ENCODE measurements at regions not wholly inside any gene's neighbourhood (a gene's known extent, or its start where the extent isn't known, plus 50 kb on each side); places are given as distances from the start of the nearest gene placed in this dataset.

DNA sequence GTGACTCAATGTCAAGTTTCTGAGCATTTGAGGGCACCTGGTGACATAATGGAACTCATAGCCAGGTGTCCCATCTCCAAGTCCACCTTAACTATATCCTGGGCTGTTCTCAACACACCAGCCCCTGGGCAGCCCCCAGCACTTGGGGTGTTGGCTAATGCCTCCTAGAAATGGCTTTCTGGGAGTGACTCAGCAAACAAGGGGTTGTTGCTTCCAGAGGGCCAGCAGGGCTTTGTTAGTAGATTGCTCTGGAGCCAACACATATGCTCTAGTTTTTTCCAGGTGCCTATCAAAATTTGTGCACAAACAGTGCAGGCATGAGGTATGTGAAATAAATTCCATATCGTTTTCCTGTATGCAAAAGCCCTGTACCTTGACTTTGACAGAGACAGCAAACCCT lies 448.4 kb downstream of the SLC4A3 start:
- TF ChIP-seq, protein P1, sequence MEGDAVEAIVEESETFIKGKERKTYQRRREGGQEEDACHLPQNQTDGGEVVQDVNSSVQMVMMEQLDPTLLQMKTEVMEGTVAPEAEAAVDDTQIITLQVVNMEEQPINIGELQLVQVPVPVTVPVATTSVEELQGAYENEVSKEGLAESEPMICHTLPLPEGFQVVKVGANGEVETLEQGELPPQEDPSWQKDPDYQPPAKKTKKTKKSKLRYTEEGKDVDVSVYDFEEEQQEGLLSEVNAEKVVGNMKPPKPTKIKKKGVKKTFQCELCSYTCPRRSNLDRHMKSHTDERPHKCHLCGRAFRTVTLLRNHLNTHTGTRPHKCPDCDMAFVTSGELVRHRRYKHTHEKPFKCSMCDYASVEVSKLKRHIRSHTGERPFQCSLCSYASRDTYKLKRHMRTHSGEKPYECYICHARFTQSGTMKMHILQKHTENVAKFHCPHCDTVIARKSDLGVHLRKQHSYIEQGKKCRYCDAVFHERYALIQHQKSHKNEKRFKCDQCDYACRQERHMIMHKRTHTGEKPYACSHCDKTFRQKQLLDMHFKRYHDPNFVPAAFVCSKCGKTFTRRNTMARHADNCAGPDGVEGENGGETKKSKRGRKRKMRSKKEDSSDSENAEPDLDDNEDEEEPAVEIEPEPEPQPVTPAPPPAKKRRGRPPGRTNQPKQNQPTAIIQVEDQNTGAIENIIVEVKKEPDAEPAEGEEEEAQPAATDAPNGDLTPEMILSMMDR (IDR thresholded peaks at IDR 0.05; ENCODE audit: poor library complexity, severe bottlenecking): no peak
- TF ChIP-seq, protein P2, sequence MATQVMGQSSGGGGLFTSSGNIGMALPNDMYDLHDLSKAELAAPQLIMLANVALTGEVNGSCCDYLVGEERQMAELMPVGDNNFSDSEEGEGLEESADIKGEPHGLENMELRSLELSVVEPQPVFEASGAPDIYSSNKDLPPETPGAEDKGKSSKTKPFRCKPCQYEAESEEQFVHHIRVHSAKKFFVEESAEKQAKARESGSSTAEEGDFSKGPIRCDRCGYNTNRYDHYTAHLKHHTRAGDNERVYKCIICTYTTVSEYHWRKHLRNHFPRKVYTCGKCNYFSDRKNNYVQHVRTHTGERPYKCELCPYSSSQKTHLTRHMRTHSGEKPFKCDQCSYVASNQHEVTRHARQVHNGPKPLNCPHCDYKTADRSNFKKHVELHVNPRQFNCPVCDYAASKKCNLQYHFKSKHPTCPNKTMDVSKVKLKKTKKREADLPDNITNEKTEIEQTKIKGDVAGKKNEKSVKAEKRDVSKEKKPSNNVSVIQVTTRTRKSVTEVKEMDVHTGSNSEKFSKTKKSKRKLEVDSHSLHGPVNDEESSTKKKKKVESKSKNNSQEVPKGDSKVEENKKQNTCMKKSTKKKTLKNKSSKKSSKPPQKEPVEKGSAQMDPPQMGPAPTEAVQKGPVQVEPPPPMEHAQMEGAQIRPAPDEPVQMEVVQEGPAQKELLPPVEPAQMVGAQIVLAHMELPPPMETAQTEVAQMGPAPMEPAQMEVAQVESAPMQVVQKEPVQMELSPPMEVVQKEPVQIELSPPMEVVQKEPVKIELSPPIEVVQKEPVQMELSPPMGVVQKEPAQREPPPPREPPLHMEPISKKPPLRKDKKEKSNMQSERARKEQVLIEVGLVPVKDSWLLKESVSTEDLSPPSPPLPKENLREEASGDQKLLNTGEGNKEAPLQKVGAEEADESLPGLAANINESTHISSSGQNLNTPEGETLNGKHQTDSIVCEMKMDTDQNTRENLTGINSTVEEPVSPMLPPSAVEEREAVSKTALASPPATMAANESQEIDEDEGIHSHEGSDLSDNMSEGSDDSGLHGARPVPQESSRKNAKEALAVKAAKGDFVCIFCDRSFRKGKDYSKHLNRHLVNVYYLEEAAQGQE (IDR thresholded peaks at IDR 0.05; ENCODE audit: borderline replicate concordance): no peak
- no peak for TF ChIP-seq POLR2AphosphoS5 (IDR thresholded peaks at IDR 0.05)
- no peak for TF ChIP-seq RAD21 (conservative IDR thresholded peaks at IDR 0.05)
